ENCODE measurements at regions not wholly inside any gene's neighbourhood (a gene's known extent, or its start where the extent isn't known, plus 50 kb on each side); places are given as distances from the start of the nearest gene placed in this dataset.
"Not testable (repeated sequence)": the region's sequence is repeated elsewhere in the genome, so short reads cannot be mapped to it uniquely, and the experiment has no call there.

- peak; percentile 61 for DNase-seq
Observed at GRCh38 chr16:85222155-85222863, 110.0 kb upstream of the CIBAR2 start.

GRCh38 chr16:85225257-85225656 is 113.0 kb upstream of the CIBAR2 start:
- no peak for DNase-seq

- no peak for DNase-seq
Observed at GRCh38 chr16:85225721-85226120, 113.4 kb upstream of the CIBAR2 start.

GRCh38 chr16:85227084-85227945 is 115.0 kb upstream of the CIBAR2 start:
- peak; percentile 88 for DNase-seq

- no peak for DNase-seq
Observed at GRCh38 chr16:85227946-85228862, 115.9 kb upstream of the CIBAR2 start.

- DNase-seq: no peak
Observed at GRCh38 chr16:85228970-85229430, 116.7 kb upstream of the CIBAR2 start.

- peak; percentile 53 for DNase-seq
Observed at GRCh38 chr16:85229869-85230462, 117.7 kb upstream of the CIBAR2 start.

- DNase-seq: not testable (repeated sequence)
Observed at GRCh38 chr16:85230764-85231383, 118.6 kb upstream of the CIBAR2 start.

GRCh38 chr16:85231959-85232358 is 119.7 kb upstream of the CIBAR2 start:
- DNase-seq: no peak

- no peak for DNase-seq
Observed at GRCh38 chr16:85232369-85233142, 120.3 kb upstream of the CIBAR2 start.

GRCh38 chr16:85233516-85233915 is 121.2 kb upstream of the CIBAR2 start:
- no peak for DNase-seq

GRCh38 chr16:85234310-85235204 is 122.3 kb upstream of the CIBAR2 start:
- peak; percentile 73 for DNase-seq

GRCh38 chr16:85235991-85236817 is 123.9 kb upstream of the CIBAR2 start:
- DNase-seq: no peak

GRCh38 chr16:85236818-85237150 is 124.5 kb upstream of the CIBAR2 start:
- no peak for DNase-seq

- DNase-seq: no peak
Observed at GRCh38 chr16:85237817-85238216, 125.5 kb upstream of the CIBAR2 start.

GRCh38 chr16:85238233-85238647 is 126.0 kb upstream of the CIBAR2 start:
- DNase-seq: peak; percentile 84

GRCh38 chr16:85239239-85239638 is 127.0 kb upstream of the CIBAR2 start:
- no peak for DNase-seq

GRCh38 chr16:85239871-85240270 is 127.6 kb upstream of the CIBAR2 start:
- no peak for DNase-seq

All from DMS 273 treated with DMSO at 0.1 percent for 48 hours (cell line).